SU-DHL-6 (cell line): ENCODE measurements at regions not wholly inside any gene's neighbourhood (a gene's known extent, or its start where the extent isn't known, plus 50 kb on each side); places are given as distances from the start of the nearest gene placed in this dataset.

Experiments used
- H2AFZ ChIP-seq: fragments of 200-600 bp; sonication (generic); 2 replicates; pipeline ENCODE4 v1.6.1; 2014; ENCODE audit warnings: low read depth, mild to moderate bottlenecking, moderate library complexity, mixed read lengths, antibody characterized with exemption, low read length; ENCODE audit not compliant: severe bottlenecking
- H3F3A ChIP-seq: fragments of 200-600 bp; shearing (Covaris generic); 2 replicates; pipeline ENCODE4 v1.6.0; 2016; ENCODE audit warnings: antibody characterized with exemption, mild to moderate bottlenecking; ENCODE audit not compliant: insufficient read depth
- H3K27ac ChIP-seq: fragments of 200-600 bp; sonication (generic); 2 replicates; pipeline ENCODE4 v1.5.1; 2016; ENCODE audit warnings: low read depth, mild to moderate bottlenecking, low read length, moderate library complexity, mixed read lengths
- H3K27me3 ChIP-seq: fragments of 200-600 bp; sonication (generic), shearing (Covaris generic); 2 replicates; pipeline ENCODE4 v1.6.0; 2014; ENCODE audit warnings: mild to moderate bottlenecking, low read length
- H3K36me3 ChIP-seq: fragments of 200-600 bp; sonication (generic); 2 replicates; pipeline ENCODE4 v1.6.1; 2014; ENCODE audit warnings: mild to moderate bottlenecking, low read length, mixed read lengths
- H3K4me2 ChIP-seq: fragments of 300-600, 200-600 bp; shearing (Covaris generic), sonication (generic); 2 replicates; pipeline ENCODE4 v1.6.0; 2014; ENCODE audit warnings: low read length, low read depth, mild to moderate bottlenecking; ENCODE audit not compliant: poor library complexity, severe bottlenecking
- H3K4me3 ChIP-seq: fragments of 200-600 bp; sonication (generic); 2 replicates; pipeline ENCODE4 v1.5.1; 2014; ENCODE audit warnings: antibody characterized with exemption, low read length, mild to moderate bottlenecking, mixed read lengths; ENCODE audit not compliant: insufficient read depth, poor library complexity, severe bottlenecking
- H3K79me2 ChIP-seq: fragments of 200-600 bp; sonication (generic); 2 replicates; pipeline ENCODE4 v1.6.1; 2014; ENCODE audit warnings: mild to moderate bottlenecking, low read length, moderate library complexity; ENCODE audit not compliant: insufficient read depth
- H3K9ac ChIP-seq: fragments of 200-600 bp; sonication (generic); 2 replicates; pipeline ENCODE4 v1.7.0; 2014; ENCODE audit warnings: mild to moderate bottlenecking, low read length
- H3K9me2 ChIP-seq: fragments of 200-600 bp; sonication (generic); replicated peaks from 2 replicates; pipeline ENCODE4 v1.6.1; 2014; ENCODE audit warnings: low read length; ENCODE audit not compliant: insufficient read depth
- H3K9me3 ChIP-seq: fragments of 200-600 bp; sonication (generic); 2 replicates; pipeline ENCODE4 v1.6.1; 2014; ENCODE audit warnings: low read length, mixed read lengths; ENCODE audit not compliant: insufficient read depth
- H4K20me1 ChIP-seq: fragments of 200-600 bp; sonication (generic); 2 replicates; pipeline ENCODE4 v1.6.1; 2014; ENCODE audit warnings: low read depth, mild to moderate bottlenecking, antibody characterized with exemption, low read length, moderate library complexity, mixed read lengths
- CTCF ChIP-seq: fragments of 200-600 bp; sonication (generic); IDR thresholded peaks from one replicate; pipeline ENCODE4 v1.5.1; 2017; ENCODE audit warnings: antibody characterized with exemption, mild to moderate bottlenecking, low read length, moderate library complexity; ENCODE audit not compliant: insufficient read depth, poor library complexity, severe bottlenecking
- EZH2phosphoT487 ChIP-seq: fragments of 200-600 bp; sonication (generic), shearing (Covaris generic); conservative IDR thresholded peaks from 2 replicates; pipeline ENCODE4 v1.6.1; 2018; ENCODE audit warnings: mild to moderate bottlenecking, antibody characterized with exemption, low read length, moderate library complexity, mixed read lengths

DNA sequence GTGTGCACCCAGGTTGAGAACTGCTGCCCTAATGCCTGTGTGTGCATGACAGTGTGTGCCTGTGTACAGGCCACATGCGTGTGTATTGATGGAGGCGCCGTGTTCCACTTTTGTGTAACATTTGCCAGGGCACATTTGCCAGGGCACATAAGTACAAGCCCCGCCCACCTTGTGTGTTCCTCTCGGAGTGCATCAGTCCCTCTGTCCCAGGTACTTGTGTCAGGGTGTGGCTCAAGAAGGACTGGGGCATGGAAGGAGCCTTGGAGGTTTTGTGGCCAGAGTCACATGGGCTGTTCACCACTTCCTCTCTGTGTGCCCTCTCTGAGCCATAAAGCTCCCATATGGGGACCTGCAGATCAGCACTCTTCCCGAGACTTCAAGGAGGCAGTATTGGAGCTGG, 73.9 kb downstream of the MRM1 start:
- no peaks in the 10 kb centered on the region for H3K27me3 ChIP-seq
- no peaks in the 10 kb centered on the region for H4K20me1 ChIP-seq
- no peak overlapping the region for H3K4me3 ChIP-seq
- no peak overlapping the region for H2AFZ ChIP-seq
- H3F3A ChIP-seq, result no peaks in the 10 kb centered on the region
- H3K9me3 ChIP-seq, result no peaks in the 10 kb centered on the region
- TF ChIP-seq CTCF, result no peak
- TF ChIP-seq EZH2phosphoT487, result no peak
- H3K9me2 ChIP-seq, result no peaks in the 10 kb centered on the region
- H3K79me2 ChIP-seq, result no peaks in the 10 kb centered on the region
- no peak overlapping the region for H3K9ac ChIP-seq
- H3K36me3 ChIP-seq, result no peaks in the 10 kb centered on the region
- H3K4me2 ChIP-seq, result no peak overlapping the region
- no peak overlapping the region for H3K27ac ChIP-seq

- Histone ChIP-seq H3K4me2 (no peak overlapping the region), H3K9me2 (no peaks in the 10 kb centered on the region), H3K27ac (no peak overlapping the region), H4K20me1 (no peaks in the 10 kb centered on the region), H3K9me3 (no peaks in the 10 kb centered on the region), H3K4me3 (no peak overlapping the region), H3K9ac (no peak overlapping the region), H2AFZ (no peak overlapping the region), H3K36me3 (no peaks in the 10 kb centered on the region), H3K79me2 (no peaks in the 10 kb centered on the region), H3K27me3 (no peaks in the 10 kb centered on the region), H3F3A (no peaks in the 10 kb centered on the region)
- no peak for TF ChIP-seq CTCF
- TF ChIP-seq EZH2phosphoT487, result no peak
These were observed 74.4 kb downstream of the MRM1 start for GRCh38 chr17:36675786-36676185.

DNA sequence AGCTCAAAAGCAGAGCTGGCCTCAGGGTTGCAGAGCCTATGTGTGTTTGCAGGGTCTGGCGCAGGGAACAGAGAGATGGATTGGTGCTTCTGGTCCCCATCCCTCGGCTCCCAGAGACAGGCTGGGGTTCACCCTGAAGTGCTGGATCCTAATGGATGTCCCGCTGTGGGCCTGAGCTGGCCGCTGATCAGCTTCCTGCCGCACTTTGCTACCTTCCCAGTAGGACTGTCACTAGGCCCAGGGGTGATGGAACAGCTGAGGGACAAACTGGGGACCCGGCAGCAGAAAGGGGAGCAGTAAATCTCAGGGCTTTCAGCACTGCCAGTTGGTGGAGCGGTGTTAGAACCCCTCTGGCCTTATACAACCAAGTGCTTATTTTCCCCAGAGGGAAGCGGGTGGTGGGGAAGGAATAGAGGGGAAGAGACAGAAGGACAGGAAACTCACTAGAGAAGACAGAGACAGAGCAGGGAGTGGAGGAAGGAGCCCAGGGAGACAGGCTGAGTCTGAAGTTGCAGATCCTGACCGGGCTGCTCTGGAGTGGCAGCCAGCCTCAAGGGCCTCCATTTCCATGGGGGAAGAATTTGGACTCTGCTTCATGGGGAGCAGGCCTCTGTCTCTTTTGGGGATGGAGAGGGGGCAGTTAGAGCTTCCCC, 78.6 kb downstream of the MRM1 start:
- Histone ChIP-seq H4K20me1 (no peaks in the 10 kb centered on the region), H3K9me2 (no peaks in the 10 kb centered on the region), H3K27me3 (no peaks in the 10 kb centered on the region), H2AFZ (no peak overlapping the region), H3K27ac (no peak overlapping the region), H3K4me2 (no peak overlapping the region), H3K4me3 (no peak overlapping the region), H3K9me3 (no peaks in the 10 kb centered on the region), H3K9ac (no peak overlapping the region), H3F3A (no peaks in the 10 kb centered on the region), H3K36me3 (no peaks in the 10 kb centered on the region), H3K79me2 (no peaks in the 10 kb centered on the region)
- TF ChIP-seq EZH2phosphoT487, result no peak
- no peak for TF ChIP-seq CTCF
